Right ventricle myocardium superior (tissue), 1 donor: ENCODE measurements at regions not wholly inside any gene's neighbourhood (a gene's known extent, or its start where the extent isn't known, plus 50 kb on each side); places are given as distances from the start of the nearest gene placed in this dataset.
"Not testable (repeated sequence)": the region's sequence is repeated elsewhere in the genome, so short reads cannot be mapped to it uniquely, and the experiment has no call there.

Experiments
- ATAC-seq: fragments of 200-7000 bp; cut with Tn5 transposase; one replicate; pipeline ENCODE4 v1.9.1; 2020; ENCODE audit warnings: mild to moderate bottlenecking; ENCODE audit not compliant: poor library complexity
- DNase-seq: peaks from one replicate; pipeline ENCODE4 v3.0.0-alpha.2; 2020
- intact Hi-C: fragments of 100-400 bp; cut with DNase I; formaldehyde crosslinking; loops from one replicate; pipeline ENCODE4 v1.11.2; 2022
- donor health status: DM: no; HTN: yes; CAD: no; lungs with severe emphysema.

DNA sequence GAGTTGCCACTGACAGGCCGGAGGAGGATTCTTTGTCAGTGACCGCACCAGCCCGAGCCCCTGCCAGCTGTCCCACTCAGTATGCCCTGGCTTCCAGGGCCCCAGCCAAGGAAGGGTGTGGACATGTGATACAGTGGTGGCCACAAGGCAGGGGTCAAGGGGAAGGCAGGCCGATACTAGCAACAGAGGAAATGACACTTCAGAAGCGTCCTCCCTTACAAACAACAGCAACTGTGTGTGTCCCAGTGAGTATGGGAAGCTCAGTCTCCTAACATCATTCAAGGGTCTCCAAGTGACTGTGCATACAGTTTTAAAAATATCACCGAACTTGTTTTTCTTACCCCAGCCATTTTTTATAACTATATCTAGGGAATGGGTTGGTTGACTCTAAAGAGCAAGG lies 63.7 kb upstream of the SOX11 start:
- ATAC-seq, intact Hi-C loops, DNase-seq: not testable (repeated sequence)

DNA sequence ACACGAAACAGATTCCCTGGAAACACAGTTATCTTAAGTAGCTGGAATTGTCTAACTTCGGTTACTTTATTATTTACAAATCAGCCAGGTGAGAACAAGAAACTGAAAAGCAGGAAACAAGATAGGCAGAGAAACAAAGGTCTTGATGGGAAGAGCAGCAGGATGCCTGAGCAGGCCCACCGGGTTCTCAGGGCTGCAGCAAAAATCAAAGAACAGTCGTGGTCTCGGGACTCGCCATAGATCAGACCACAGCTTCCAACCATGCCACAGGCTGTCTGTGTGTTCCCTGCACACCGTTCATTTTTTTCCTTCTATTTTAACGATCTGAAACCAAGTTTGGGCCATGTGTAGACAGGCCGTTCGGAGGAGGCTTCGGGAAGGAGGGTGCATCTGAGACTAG lies 62.7 kb upstream of the SOX11 start:
- intact Hi-C loops, DNase-seq, ATAC-seq: not testable (repeated sequence)

DNA sequence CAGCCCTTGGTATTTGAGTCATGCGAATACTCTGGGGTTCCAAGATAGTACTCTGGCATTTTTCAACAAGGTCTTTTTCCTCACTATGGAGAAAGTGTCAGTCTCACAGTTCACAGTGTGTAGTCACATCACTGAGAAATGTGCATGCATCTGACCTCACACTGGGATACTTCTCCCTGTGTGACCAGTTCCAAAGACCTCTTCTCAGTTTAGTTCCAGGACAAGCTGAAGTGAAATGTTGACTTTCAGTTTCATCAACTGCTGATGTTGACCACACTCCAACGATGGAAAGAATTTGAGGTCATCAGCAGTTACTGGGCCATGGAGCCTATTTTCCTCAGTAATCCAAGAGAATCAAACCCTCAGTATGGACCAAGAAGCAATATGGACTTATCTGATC lies 55.1 kb upstream of the SOX11 start:
- DNase-seq, ATAC-seq, intact Hi-C loops: not testable (repeated sequence)
